ENCODE measurements at regions not wholly inside any gene's neighbourhood (a gene's known extent, or its start where the extent isn't known, plus 50 kb on each side); places are given as distances from the start of the nearest gene placed in this dataset.

- TF ChIP-seq GATA3 (IDR thresholded peaks at IDR 0.05; ENCODE audit: low read depth, low read length) = no peak
- TF ChIP-seq GATA2 (IDR thresholded peaks at IDR 0.05; ENCODE audit: low read depth, low read length) = no peak
Observed at GRCh38 chr6:153959276-153959675, 79.8 kb upstream of the OPRM1 start.

Measured in SH-SY5Y (cell line).